ENCODE measurements at regions not wholly inside any gene's neighbourhood (a gene's known extent, or its start where the extent isn't known, plus 50 kb on each side); places are given as distances from the start of the nearest gene placed in this dataset.

DNA sequence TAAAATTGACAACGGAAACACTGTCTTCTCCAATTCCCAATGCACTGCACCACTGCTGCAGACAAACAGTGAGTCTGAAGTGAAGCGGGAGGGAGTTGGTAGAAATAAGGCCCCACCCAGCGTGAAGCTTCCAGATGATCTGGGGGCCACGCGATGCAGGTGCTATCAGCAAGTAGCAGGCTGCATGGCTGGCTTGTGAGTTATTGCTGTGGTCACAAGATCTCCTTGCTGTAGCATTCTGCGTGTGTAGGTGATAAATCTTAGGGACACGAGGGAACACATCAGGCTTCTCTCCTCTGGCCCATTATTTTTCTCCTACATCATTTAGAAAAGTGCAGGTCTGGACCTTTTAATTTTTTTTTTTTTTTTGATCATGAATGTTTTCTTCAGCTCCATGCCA is 407.6 kb downstream of the TMEM114 start:
- H3K36me3 ChIP-seq (ENCODE audit: control insufficient read depth, insufficient read depth, low read length): no peaks in the 10 kb centered on the region
- no peaks in the 10 kb centered on the region for H3K27me3 ChIP-seq (ENCODE audit: control insufficient read depth, insufficient read depth, low read length)
- no peak overlapping the region for H3K4me3 ChIP-seq (ENCODE audit: low read depth, low read length)
- H3K4me1 ChIP-seq (ENCODE audit: control insufficient read depth, insufficient read depth, low read length): peaks cover 5% of the 10 kb centered on the region
- no peak overlapping the region for H3K9ac ChIP-seq (ENCODE audit: low read depth, low read length)
- no peaks in the 10 kb centered on the region for H3K9me3 ChIP-seq (ENCODE audit: control insufficient read depth, insufficient read depth, low read length)

DNA sequence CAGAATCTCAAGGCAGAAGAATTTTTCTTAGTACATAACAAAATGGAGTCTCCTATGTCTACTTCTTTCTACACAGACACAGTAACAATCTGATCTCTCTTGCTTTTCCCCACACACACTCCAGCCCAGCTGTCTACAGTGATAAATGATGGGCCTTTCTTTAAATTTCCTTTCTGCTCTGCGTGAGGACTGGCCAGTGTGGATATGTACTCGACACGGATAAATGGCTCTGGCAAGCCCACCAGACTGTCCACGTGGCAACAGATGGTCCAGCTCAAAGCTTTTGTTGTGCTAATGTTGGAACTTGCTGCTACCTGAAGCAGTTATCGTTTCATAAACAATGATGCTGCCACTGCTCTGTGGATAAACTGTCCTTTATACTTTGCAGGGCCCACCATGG is 410.7 kb downstream of the TMEM114 start:
- Histone ChIP-seq H3K9ac (ENCODE audit: low read depth, low read length) (no peak overlapping the region), H3K36me3 (ENCODE audit: control insufficient read depth, insufficient read depth, low read length) (no peaks in the 10 kb centered on the region), H3K4me3 (ENCODE audit: low read depth, low read length) (no peak overlapping the region), H3K27me3 (ENCODE audit: control insufficient read depth, insufficient read depth, low read length) (no peaks in the 10 kb centered on the region), H3K9me3 (ENCODE audit: control insufficient read depth, insufficient read depth, low read length) (no peaks in the 10 kb centered on the region), H3K4me1 (ENCODE audit: control insufficient read depth, insufficient read depth, low read length) (peaks cover 5% of the 10 kb centered on the region)

DNA sequence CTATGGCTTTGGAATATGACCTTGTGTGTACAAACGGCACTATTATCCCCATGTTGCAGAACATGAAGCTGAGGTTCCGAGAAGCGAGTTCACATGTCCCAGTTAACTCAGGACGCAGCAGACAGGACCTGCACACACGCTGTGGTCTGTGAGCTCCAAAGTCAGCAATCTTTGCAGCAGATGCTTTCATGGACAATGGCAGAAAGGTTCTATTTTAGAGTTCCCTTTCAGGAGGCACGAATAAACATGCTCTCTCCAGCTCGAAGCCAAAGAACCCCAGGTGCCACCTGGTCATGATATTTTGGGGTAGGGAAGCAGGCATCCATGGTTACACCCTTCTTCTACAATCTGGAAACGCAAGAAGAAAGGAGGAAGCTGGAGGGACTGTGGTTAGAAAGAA is 412.0 kb downstream of the TMEM114 start:
- H3K9ac ChIP-seq (ENCODE audit: low read depth, low read length): no peak overlapping the region
- H3K36me3 ChIP-seq (ENCODE audit: control insufficient read depth, insufficient read depth, low read length): no peaks in the 10 kb centered on the region
- no peak overlapping the region for H3K4me3 ChIP-seq (ENCODE audit: low read depth, low read length)
- H3K4me1 ChIP-seq (ENCODE audit: control insufficient read depth, insufficient read depth, low read length): peaks cover 5% of the 10 kb centered on the region
- H3K27me3 ChIP-seq (ENCODE audit: control insufficient read depth, insufficient read depth, low read length): no peaks in the 10 kb centered on the region
- no peaks in the 10 kb centered on the region for H3K9me3 ChIP-seq (ENCODE audit: control insufficient read depth, insufficient read depth, low read length)

DNA sequence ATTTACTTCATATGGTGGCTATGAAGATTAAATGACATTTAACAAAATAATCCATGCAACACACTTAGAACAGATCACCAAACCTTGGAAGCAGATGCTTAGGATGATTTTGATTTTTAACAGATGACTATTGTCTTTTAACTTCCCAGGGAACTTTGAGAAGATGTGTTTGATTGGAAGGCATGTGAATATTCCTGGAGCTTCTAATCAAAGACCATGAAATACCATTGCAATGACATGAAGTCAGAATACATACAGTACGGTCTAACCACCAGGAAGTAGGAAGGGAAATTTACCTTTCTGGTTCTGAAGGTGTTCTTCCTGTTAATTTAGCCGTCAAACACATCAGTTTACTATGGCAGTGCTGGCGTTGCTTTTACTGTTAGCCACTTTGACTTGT is 414.9 kb downstream of the TMEM114 start:
- Histone ChIP-seq H3K4me3 (ENCODE audit: low read depth, low read length) (no peak overlapping the region), H3K36me3 (ENCODE audit: control insufficient read depth, insufficient read depth, low read length) (no peaks in the 10 kb centered on the region), H3K9ac (ENCODE audit: low read depth, low read length) (no peak overlapping the region), H3K4me1 (ENCODE audit: control insufficient read depth, insufficient read depth, low read length) (peaks cover 3% of the 10 kb centered on the region), H3K27me3 (ENCODE audit: control insufficient read depth, insufficient read depth, low read length) (no peaks in the 10 kb centered on the region), H3K9me3 (ENCODE audit: control insufficient read depth, insufficient read depth, low read length) (no peaks in the 10 kb centered on the region)

DNA sequence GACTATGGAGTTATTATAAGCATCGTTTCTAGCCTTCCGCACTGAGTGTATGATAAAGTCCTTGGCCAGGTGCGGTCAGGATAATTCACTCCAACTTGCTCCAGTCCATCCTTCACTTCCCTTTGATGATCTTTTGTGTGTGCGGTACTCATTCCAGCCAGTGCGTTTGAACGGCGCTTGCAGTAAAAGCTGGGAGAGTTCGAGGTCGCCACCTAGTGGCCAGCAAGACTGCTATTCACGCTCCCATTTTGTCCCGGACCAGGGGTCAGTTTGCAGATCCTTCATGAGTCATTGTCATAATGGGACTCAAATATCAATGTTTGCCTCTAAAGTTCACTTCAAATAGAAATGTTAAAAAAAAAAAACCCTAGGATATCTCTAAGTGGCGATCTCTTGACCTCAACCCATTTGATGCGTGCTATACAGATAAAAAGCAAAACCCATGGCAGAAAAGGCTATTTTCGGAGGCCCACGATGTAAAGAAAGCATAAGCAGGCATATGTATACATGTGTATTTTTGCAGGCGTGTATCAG is 417.1 kb downstream of the TMEM114 start:
- no peaks in the 10 kb centered on the region for H3K9me3 ChIP-seq (ENCODE audit: control insufficient read depth, insufficient read depth, low read length)
- H3K9ac ChIP-seq (ENCODE audit: low read depth, low read length): no peak overlapping the region
- no peaks in the 10 kb centered on the region for H3K4me1 ChIP-seq (ENCODE audit: control insufficient read depth, insufficient read depth, low read length)
- no peaks in the 10 kb centered on the region for H3K27me3 ChIP-seq (ENCODE audit: control insufficient read depth, insufficient read depth, low read length)
- H3K36me3 ChIP-seq (ENCODE audit: control insufficient read depth, insufficient read depth, low read length): no peaks in the 10 kb centered on the region
- H3K4me3 ChIP-seq (ENCODE audit: low read depth, low read length): no peak overlapping the region

DNA sequence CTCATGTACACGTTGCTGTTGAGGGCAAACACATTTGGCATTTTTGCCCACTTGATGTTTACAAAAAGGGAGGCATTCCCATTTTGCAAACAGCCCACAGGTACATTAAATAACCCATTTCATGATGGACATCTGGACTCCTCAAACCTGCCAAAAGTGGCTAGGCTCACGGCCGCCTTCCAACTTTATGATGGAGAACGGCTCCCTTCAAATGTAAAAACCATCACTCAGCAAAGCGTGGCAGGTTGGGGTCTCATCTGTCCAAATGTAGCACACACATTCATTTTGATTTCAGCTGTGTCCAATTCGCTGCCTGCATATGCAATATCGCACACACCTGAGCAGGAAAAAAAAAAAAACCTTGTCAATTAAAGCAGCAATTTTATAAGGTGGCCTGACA is 417.8 kb downstream of the TMEM114 start:
- no peak overlapping the region for H3K9ac ChIP-seq (ENCODE audit: low read depth, low read length)
- no peaks in the 10 kb centered on the region for H3K4me1 ChIP-seq (ENCODE audit: control insufficient read depth, insufficient read depth, low read length)
- no peaks in the 10 kb centered on the region for H3K9me3 ChIP-seq (ENCODE audit: control insufficient read depth, insufficient read depth, low read length)
- no peaks in the 10 kb centered on the region for H3K36me3 ChIP-seq (ENCODE audit: control insufficient read depth, insufficient read depth, low read length)
- no peak overlapping the region for H3K4me3 ChIP-seq (ENCODE audit: low read depth, low read length)
- H3K27me3 ChIP-seq (ENCODE audit: control insufficient read depth, insufficient read depth, low read length): no peaks in the 10 kb centered on the region

DNA sequence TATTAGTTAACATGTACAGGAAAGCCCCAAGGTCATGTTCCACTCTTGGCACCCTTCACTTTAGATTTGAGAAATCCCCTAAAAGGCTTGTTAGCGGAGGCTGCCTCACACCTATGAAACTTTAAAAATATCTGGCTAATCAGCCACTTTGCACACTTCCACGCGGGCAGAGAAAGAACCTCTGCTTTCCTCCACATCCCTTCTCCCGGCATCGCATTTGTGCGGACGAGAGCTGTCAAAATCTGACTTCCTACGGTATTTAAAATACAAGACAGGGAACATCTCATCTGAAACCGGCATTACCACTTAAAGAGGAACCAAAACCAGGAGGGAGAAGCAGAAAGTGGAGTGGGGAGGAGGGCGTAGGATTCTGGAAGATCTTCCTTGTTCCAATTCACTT is 422.3 kb downstream of the TMEM114 start:
- no peak overlapping the region for H3K4me3 ChIP-seq (ENCODE audit: low read depth, low read length)
- no peak overlapping the region for H3K9ac ChIP-seq (ENCODE audit: low read depth, low read length)
- H3K4me1 ChIP-seq (ENCODE audit: control insufficient read depth, insufficient read depth, low read length): no peaks in the 10 kb centered on the region
- H3K27me3 ChIP-seq (ENCODE audit: control insufficient read depth, insufficient read depth, low read length): no peaks in the 10 kb centered on the region
- no peaks in the 10 kb centered on the region for H3K9me3 ChIP-seq (ENCODE audit: control insufficient read depth, insufficient read depth, low read length)
- no peaks in the 10 kb centered on the region for H3K36me3 ChIP-seq (ENCODE audit: control insufficient read depth, insufficient read depth, low read length)

DNA sequence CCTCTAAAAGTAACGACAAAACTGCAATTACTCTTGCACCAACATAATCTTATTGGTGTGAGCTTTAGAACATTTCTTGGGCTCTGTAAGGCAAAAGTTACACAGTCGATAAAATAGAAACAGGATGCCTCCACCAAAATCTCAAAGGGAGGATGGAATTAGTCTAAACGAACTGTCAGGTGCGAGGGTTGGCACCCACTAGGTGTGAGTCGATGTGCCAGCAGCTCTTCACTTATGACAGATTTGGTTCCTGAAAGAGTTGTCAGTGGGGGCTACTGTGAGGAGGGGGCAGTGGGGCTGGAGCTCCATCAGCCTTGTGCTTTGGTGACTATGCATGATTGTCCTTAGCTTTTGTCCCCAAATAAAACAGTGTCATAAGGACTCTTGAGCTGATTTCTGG is 422.9 kb downstream of the TMEM114 start:
- H3K36me3 ChIP-seq (ENCODE audit: control insufficient read depth, insufficient read depth, low read length): no peaks in the 10 kb centered on the region
- H3K9ac ChIP-seq (ENCODE audit: low read depth, low read length): no peak overlapping the region
- H3K4me1 ChIP-seq (ENCODE audit: control insufficient read depth, insufficient read depth, low read length): no peaks in the 10 kb centered on the region
- H3K9me3 ChIP-seq (ENCODE audit: control insufficient read depth, insufficient read depth, low read length): no peaks in the 10 kb centered on the region
- H3K27me3 ChIP-seq (ENCODE audit: control insufficient read depth, insufficient read depth, low read length): no peaks in the 10 kb centered on the region
- H3K4me3 ChIP-seq (ENCODE audit: low read depth, low read length): no peak overlapping the region

DNA sequence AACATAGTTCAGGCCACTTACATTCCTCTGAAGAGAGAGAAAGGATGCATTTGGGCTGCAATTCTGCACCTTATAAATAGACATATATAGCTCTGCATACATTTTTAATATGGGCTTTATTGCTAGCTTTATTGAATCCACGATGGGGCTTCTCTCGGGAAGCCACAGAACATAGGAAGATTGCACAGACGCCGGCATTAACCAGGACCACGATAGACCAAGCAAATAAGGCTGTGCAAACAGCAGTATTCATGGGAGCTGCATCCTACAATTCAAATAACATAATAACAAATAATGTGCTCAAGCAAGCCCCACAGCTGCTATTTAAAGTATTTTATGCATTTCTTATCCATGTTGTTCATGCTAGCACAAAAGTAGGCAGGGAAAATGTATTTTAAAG is 432.3 kb downstream of the TMEM114 start:
- Histone ChIP-seq H3K36me3 (ENCODE audit: control insufficient read depth, insufficient read depth, low read length) (no peaks in the 10 kb centered on the region), H3K4me3 (ENCODE audit: low read depth, low read length) (no peak overlapping the region), H3K4me1 (ENCODE audit: control insufficient read depth, insufficient read depth, low read length) (no peaks in the 10 kb centered on the region), H3K9ac (ENCODE audit: low read depth, low read length) (no peak overlapping the region), H3K9me3 (ENCODE audit: control insufficient read depth, insufficient read depth, low read length) (no peaks in the 10 kb centered on the region), H3K27me3 (ENCODE audit: control insufficient read depth, insufficient read depth, low read length) (no peaks in the 10 kb centered on the region)

DNA sequence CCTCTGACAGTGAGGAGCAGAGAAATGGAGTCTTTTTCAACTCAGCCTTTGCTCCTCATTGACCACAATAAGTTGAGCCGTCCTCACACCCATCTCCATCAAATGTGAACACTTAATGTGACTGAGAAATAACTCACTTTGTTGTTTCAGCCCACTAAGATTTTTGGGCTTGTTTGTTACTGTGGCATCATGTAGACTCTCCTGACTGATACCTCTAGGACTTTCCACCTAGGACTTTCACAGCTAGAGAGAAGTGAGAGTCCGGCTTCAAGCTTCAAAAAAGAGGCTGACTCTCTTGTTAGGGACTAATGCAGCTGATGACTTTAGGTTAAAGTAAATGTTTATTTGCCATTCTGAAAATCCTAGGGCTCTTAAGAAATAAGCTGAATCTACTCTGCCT is 435.0 kb downstream of the TMEM114 start:
- Histone ChIP-seq H3K4me1 (ENCODE audit: control insufficient read depth, insufficient read depth, low read length) (no peaks in the 10 kb centered on the region), H3K36me3 (ENCODE audit: control insufficient read depth, insufficient read depth, low read length) (no peaks in the 10 kb centered on the region), H3K9me3 (ENCODE audit: control insufficient read depth, insufficient read depth, low read length) (no peaks in the 10 kb centered on the region), H3K9ac (ENCODE audit: low read depth, low read length) (no peak overlapping the region), H3K27me3 (ENCODE audit: control insufficient read depth, insufficient read depth, low read length) (no peaks in the 10 kb centered on the region), H3K4me3 (ENCODE audit: low read depth, low read length) (no peak overlapping the region)

DNA sequence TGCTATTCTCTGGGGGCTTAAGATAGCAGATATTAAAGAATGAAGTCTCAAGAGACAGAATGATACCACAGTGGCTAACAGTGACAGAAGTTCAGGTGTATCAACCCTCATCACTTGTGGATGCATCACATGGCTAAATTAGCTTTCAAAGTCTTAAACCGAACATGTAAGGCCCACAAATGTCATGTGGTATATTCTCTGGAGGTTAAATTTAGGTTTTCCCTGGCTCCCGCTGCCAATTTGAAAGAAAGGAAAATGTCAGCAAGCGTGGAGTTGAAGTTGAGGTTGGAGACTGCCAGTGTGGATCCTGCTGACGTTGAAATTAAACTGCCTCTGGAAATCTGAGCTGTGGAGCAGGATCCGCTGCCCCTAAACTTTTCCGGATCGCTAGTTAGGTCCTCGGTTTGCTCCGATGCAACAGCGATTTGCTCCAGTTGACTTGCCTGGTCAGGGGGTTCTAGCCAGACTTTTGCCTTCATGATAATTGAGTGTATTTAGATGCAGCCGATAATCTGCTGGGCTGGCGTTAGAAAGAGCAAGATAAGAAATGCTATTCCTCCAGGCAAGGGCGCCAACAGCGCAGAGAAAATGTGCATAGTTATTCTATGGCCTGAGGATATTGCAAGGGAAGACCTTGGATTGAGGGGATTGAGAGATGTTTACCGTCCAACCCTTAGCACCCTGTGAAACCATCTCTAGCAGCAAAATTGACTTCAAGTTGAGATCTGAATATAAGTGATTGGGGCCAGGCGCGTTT is 443.9 kb downstream of the TMEM114 start:
- Histone ChIP-seq H3K4me1 (ENCODE audit: control insufficient read depth, insufficient read depth, low read length) (no peaks in the 10 kb centered on the region), H3K9ac (ENCODE audit: low read depth, low read length) (no peak overlapping the region), H3K27me3 (ENCODE audit: control insufficient read depth, insufficient read depth, low read length) (no peaks in the 10 kb centered on the region), H3K9me3 (ENCODE audit: control insufficient read depth, insufficient read depth, low read length) (no peaks in the 10 kb centered on the region), H3K4me3 (ENCODE audit: low read depth, low read length) (no peak overlapping the region), H3K36me3 (ENCODE audit: control insufficient read depth, insufficient read depth, low read length) (no peaks in the 10 kb centered on the region)

DNA sequence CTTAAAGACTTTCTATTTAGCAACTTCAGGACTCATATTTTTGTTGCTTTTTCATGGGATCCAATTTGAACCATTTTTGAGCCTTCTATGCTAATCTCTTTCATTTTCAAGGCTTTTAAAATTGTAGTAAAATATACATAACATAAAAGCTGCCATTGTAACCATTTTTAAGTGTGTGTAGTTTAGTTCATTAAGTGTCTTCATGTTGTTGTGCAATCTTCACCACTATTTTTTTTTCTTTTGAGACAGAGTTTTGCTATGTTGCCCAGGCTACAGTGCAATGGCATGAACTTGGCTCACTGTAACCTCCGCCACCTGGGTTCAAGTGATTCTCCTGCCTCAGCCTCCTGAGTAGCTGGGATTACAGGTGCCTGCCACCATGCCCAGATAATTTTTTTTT is 451.6 kb downstream of the TMEM114 start:
- H3K4me3 ChIP-seq (ENCODE audit: low read depth, low read length): no peak overlapping the region
- H3K9ac ChIP-seq (ENCODE audit: low read depth, low read length): no peak overlapping the region
- no peaks in the 10 kb centered on the region for H3K4me1 ChIP-seq (ENCODE audit: control insufficient read depth, insufficient read depth, low read length)
- no peaks in the 10 kb centered on the region for H3K9me3 ChIP-seq (ENCODE audit: control insufficient read depth, insufficient read depth, low read length)
- H3K36me3 ChIP-seq (ENCODE audit: control insufficient read depth, insufficient read depth, low read length): no peaks in the 10 kb centered on the region
- no peaks in the 10 kb centered on the region for H3K27me3 ChIP-seq (ENCODE audit: control insufficient read depth, insufficient read depth, low read length)
